ENCODE measurements at regions not wholly inside any gene's neighbourhood (a gene's known extent, or its start where the extent isn't known, plus 50 kb on each side); places are given as distances from the start of the nearest gene placed in this dataset.

DNA sequence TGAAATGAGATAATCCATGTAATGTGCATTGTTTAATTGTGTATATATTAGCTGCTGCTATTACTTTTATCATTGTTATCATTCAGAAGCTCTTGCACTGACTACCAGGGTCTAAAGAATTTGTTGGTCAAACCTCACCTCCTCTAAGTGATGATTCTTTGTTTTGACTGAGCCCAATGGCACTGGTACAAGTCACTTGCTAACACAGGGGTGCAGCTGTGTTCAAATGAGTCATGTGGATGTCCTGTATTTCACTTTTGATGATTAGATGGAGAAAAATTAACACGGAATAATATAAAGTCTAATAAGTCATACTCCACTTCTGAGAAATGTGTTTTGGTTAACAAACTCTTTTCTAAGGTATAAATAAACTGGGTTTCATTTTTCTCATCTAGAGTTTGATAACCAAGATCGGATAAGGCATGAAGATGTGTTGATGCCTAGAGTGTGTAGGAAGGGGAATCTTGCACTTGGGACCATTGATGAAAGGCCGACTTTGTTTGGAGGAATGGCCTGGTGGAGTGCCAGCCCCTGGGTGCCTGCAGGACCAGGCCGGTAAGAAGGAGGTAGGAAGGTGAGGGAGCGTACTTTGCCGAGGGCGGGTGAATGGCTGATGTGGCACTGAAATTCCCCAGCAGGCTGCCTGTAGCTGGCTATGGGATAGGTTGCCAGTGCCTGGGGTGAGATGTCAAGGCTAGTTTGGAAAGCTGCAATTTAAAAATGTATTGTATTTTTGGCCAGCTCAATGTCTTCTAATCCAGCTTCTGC lies 244.7 kb upstream of the ZPLD1 start:
- H3K27ac ChIP-seq (ENCODE audit: low read depth in 1 of 2, low read length in 1 of 2), result no peak overlapping the region
- WGBS, 2 donors, result 88 to 94% methylated on average over 7 of the region's 7 CpGs
- no peak overlapping the region for H3K4me3 ChIP-seq
- DNase-seq (no peak), ATAC-seq (ENCODE audit: insufficient read depth, low FRiP score) (no peak)
- H3K4me1 ChIP-seq (ENCODE audit: control insufficient read depth in 5 of 5, insufficient read depth in 5 of 5, low read length in 5 of 5), result peaks cover 0 to 4% (median 0%) of the 10 kb centered on the region in 5 donors
- H3K36me3 ChIP-seq (ENCODE audit: control insufficient read depth in 4 of 4, insufficient read depth in 4 of 4, low read length in 4 of 4), result no peaks in the 10 kb centered on the region
- H3K27me3 ChIP-seq (ENCODE audit: control insufficient read depth in 3 of 3, insufficient read depth in 3 of 3, low read length in 2 of 3), result no peaks in the 10 kb centered on the region
- peaks cover 0 to 2% (median 0%) of the 10 kb centered on the region in 4 donors for H3K9me3 ChIP-seq (ENCODE audit: control insufficient read depth in 4 of 4, insufficient read depth in 3 of 4, low read length in 3 of 4)
- TF ChIP-seq, protein P1, sequence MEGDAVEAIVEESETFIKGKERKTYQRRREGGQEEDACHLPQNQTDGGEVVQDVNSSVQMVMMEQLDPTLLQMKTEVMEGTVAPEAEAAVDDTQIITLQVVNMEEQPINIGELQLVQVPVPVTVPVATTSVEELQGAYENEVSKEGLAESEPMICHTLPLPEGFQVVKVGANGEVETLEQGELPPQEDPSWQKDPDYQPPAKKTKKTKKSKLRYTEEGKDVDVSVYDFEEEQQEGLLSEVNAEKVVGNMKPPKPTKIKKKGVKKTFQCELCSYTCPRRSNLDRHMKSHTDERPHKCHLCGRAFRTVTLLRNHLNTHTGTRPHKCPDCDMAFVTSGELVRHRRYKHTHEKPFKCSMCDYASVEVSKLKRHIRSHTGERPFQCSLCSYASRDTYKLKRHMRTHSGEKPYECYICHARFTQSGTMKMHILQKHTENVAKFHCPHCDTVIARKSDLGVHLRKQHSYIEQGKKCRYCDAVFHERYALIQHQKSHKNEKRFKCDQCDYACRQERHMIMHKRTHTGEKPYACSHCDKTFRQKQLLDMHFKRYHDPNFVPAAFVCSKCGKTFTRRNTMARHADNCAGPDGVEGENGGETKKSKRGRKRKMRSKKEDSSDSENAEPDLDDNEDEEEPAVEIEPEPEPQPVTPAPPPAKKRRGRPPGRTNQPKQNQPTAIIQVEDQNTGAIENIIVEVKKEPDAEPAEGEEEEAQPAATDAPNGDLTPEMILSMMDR (IDR thresholded peaks at IDR 0.05; ENCODE audit: control extremely low read depth, extremely low read depth), result no peak
- H3K9ac ChIP-seq (ENCODE audit: insufficient read depth in 1 of 2, low read length in 2 of 2), result no peak overlapping the region

DNA sequence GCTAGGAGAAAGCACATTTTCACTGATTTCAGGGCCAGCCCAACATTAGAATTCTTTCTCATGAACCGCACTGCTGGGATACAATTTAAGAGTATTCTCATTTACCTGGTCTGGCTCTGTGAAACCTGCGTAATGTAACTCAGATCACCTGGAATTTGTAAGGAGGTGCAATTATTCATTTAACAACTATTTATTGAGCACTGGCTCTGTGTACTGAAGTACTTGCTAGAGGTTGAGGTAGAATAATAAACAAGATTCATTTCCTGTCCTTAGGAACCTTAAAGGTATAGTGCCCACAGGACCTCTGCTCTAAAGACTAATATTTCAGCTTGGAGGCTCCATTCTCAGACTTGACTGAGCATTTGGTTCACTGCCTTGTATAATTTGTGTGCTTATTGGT lies 242.2 kb upstream of the ZPLD1 start:
- Histone ChIP-seq H3K9me3 (ENCODE audit: control insufficient read depth in 4 of 4, insufficient read depth in 3 of 4, low read length in 3 of 4) (no peaks in the 10 kb centered on the region), H3K4me3 (no peak overlapping the region), H3K27ac (ENCODE audit: low read depth in 1 of 2, low read length in 1 of 2) (no peak overlapping the region), H3K9ac (ENCODE audit: insufficient read depth in 1 of 2, low read length in 2 of 2) (no peak overlapping the region), H3K36me3 (ENCODE audit: control insufficient read depth in 4 of 4, insufficient read depth in 4 of 4, low read length in 4 of 4) (no peaks in the 10 kb centered on the region), H3K4me1 (ENCODE audit: control insufficient read depth in 5 of 5, insufficient read depth in 5 of 5, low read length in 5 of 5) (peaks cover 0 to 7% (median 0%) of the 10 kb centered on the region in 5 donors), H3K27me3 (ENCODE audit: control insufficient read depth in 3 of 3, insufficient read depth in 3 of 3, low read length in 2 of 3) (no peaks in the 10 kb centered on the region)
- TF ChIP-seq, protein P1 (IDR thresholded peaks at IDR 0.05; ENCODE audit: control extremely low read depth, extremely low read depth), result no peak
- WGBS, 2 donors, result 56 to 66% methylated on average over 2 of the region's 2 CpGs
- DNase-seq (no peak), ATAC-seq (ENCODE audit: insufficient read depth, low FRiP score) (no peak)

DNA sequence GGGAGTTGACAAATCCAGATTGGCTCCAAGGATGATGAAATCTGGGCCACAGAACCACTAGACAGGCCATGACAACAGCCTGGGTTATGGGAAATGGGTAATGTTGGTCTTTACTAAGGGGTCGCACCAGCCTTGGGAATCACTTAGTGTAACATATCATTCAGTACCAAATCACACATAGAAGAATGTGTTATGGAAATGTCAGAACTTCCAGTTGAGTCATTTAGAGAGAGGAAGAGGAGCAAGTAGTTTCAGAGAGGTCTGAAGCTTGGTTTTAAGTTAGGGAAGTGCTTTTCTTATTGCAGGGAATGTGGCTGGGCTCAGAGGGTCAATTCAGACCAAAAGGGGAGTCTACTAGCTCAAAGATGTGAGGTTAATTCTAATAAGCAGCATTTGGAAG lies 241.6 kb upstream of the ZPLD1 start:
- ATAC-seq (ENCODE audit: insufficient read depth, low FRiP score), result no peak
- TF ChIP-seq, protein P1 (IDR thresholded peaks at IDR 0.05; ENCODE audit: control extremely low read depth, extremely low read depth), result no peak
- no peak for DNase-seq
- no peaks in the 10 kb centered on the region for H3K36me3 ChIP-seq (ENCODE audit: control insufficient read depth in 4 of 4, insufficient read depth in 4 of 4, low read length in 4 of 4)
- H3K9me3 ChIP-seq (ENCODE audit: control insufficient read depth in 4 of 4, insufficient read depth in 3 of 4, low read length in 3 of 4), result no peaks in the 10 kb centered on the region
- no peak overlapping the region for H3K27ac ChIP-seq (ENCODE audit: low read depth in 1 of 2, low read length in 1 of 2)
- H3K4me3 ChIP-seq, result no peak overlapping the region
- H3K4me1 ChIP-seq (ENCODE audit: control insufficient read depth in 5 of 5, insufficient read depth in 5 of 5, low read length in 5 of 5), result peaks cover 0 to 7% (median 0%) of the 10 kb centered on the region in 5 donors
- WGBS, 2 donors, result 93 to 100% methylated on average over 1 of the region's 1 CpG
- no peak overlapping the region for H3K9ac ChIP-seq (ENCODE audit: insufficient read depth in 1 of 2, low read length in 2 of 2)
- no peaks in the 10 kb centered on the region for H3K27me3 ChIP-seq (ENCODE audit: control insufficient read depth in 3 of 3, insufficient read depth in 3 of 3, low read length in 2 of 3)

Data from lung (tissue), 11 donors.